BJ (cell line): ENCODE measurements at regions not wholly inside any gene's neighbourhood (a gene's known extent, or its start where the extent isn't known, plus 50 kb on each side); places are given as distances from the start of the nearest gene placed in this dataset.

Experiments used
- CTCF ChIA-PET: fragments of 350-600 bp; formaldehyde crosslinking; extraction: SDS; loops from one replicate; lab custom pipeline; 2021; ENCODE audit warnings: antibody characterized with exemption, inconsistent platforms; lab: Yijun Ruan, JAX
- POLR2A ChIA-PET: fragments of 300-600 bp; sonication (Branson Sonifier 250); formaldehyde crosslinking; extraction: SDS; loops from one replicate; lab custom pipeline; 2021; ENCODE audit warnings: antibody characterized with exemption; lab: Charles Lee
- DNase-seq: peaks from one replicate; pipeline ENCODE4 v3.0.0-alpha.2; 2011; ENCODE audit warnings: low read depth
- H3K27me3 ChIP-seq: 2 replicates; pipeline ENCODE4 v1.6.0; 2011; ENCODE audit warnings: low read length; ENCODE audit not compliant: control insufficient read depth, insufficient read depth
- H3K36me3 ChIP-seq: 2 replicates; pipeline ENCODE4 v1.5.1; 2011; ENCODE audit warnings: low read length; ENCODE audit not compliant: control insufficient read depth, insufficient read depth
- H3K4me3 ChIP-seq: 2 replicates; pipeline ENCODE4 v1.5.1; 2011; ENCODE audit warnings: low read depth, mild to moderate bottlenecking, control low read depth, low read length
- CTCF ChIP-seq: IDR thresholded peaks from 2 replicates; pipeline ENCODE4 v1.5.1; 2011; ENCODE audit warnings: low read depth, mild to moderate bottlenecking, control low read depth, inconsistent platforms, low read length, moderate library complexity; ENCODE audit not compliant: insufficient read depth

GRCh38 chr20:58579069-58579818 lies 64.0 kb upstream of the APCDD1L start:
- CTCF ChIA-PET, result no interaction called here
- POLR2A ChIA-PET, result no interaction called here
- TF ChIP-seq CTCF, result no peak
- Histone ChIP-seq H3K36me3 (no peaks in the 10 kb centered on the region), H3K4me3 (no peak overlapping the region), H3K27me3 (peaks cover 8% of the 10 kb centered on the region)
- no peak for DNase-seq

GRCh38 chr20:58577871-58578598 lies 62.8 kb upstream of the APCDD1L start:
- Histone ChIP-seq H3K4me3 (no peak overlapping the region), H3K27me3 (peaks cover 8% of the 10 kb centered on the region), H3K36me3 (no peaks in the 10 kb centered on the region)
- CTCF ChIA-PET, result interaction anchor here (0.5 to 1.0 kb wide), 2 partner anchors 14 to 122 kb away, joined by 3 to 4 read pairs; no protein-coding TSS in a partner anchor
- TF ChIP-seq CTCF, result no peak
- POLR2A ChIA-PET, result no interaction called here
- no peak for DNase-seq

GRCh38 chr20:58577139-58577806 lies 62.1 kb upstream of the APCDD1L start:
- H3K27me3 ChIP-seq, result peaks cover 8% of the 10 kb centered on the region
- no peak for DNase-seq
- H3K4me3 ChIP-seq, result no peak overlapping the region
- POLR2A ChIA-PET, result no interaction called here
- CTCF ChIA-PET, result interaction anchor here (1.0 kb wide), 1 partner anchor 13 kb away, joined by 3 read pairs; no protein-coding TSS in a partner anchor
- TF ChIP-seq CTCF, result no peak
- H3K36me3 ChIP-seq, result no peaks in the 10 kb centered on the region

- no peak for TF ChIP-seq CTCF
- POLR2A ChIA-PET, result no interaction called here
- no peak for DNase-seq
- no peak overlapping the region for H3K4me3 ChIP-seq
- peaks cover 8% of the 10 kb centered on the region for H3K27me3 ChIP-seq
- H3K36me3 ChIP-seq, result no peaks in the 10 kb centered on the region
- CTCF ChIA-PET, result no interaction called here
These were observed 61.4 kb upstream of the APCDD1L start for GRCh38 chr20:58576603-58576970.
